HG03175 (cell line): ENCODE measurements at regions not wholly inside any gene's neighbourhood (a gene's known extent, or its start where the extent isn't known, plus 50 kb on each side); places are given as distances from the start of the nearest gene placed in this dataset.
A peak's percentile ranks its signal among the peaks of the same experiment; 100 is the strongest.

Experiments
- ATAC-seq: cut with Tn5 transposase; IDR thresholded peaks from one replicate; pipeline ENCODE4 v1.9.1; 2021; ENCODE audit warnings: mild to moderate bottlenecking, moderate library complexity; ENCODE audit not compliant: unreplicated experiment

DNA sequence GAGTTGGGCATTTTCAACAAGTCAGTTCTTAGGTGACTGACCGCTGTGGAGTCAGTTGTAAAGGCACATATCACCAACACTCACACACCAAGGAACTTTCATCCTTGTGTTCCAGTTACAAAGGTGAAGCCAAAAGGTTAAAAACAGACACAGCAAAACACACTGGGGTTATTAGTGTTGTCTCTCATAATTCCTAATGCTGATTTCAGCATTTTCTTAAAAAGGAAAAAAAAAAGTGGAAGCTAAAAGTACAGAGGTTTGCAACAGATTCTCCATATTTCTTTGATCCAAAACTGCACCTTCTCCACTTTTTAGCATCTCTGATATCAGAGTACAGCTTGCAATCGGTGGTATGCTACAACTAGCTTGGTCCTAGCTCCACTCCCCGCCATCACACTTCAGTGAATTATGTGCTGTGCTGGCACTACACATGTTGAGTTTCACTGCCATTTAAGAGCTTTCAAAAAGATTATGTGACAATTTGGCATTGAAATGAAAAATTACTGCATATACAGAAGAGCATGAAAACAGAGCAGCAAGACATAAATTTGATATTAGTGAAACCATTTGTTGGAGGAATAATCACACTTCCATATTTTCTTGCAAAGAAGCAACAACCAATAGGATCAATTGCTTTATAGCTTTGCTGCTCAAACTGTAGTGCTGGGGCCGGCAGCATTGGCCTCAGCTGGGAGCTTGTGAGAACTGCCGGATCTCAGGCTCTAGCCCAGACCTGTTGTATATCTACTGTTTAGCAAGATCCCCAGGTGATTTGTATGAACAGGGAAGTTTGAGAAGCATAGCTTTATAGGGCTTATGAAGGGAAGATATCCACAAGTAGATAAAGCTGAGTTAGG is 62.3 kb upstream of the DAPL1 start:
- ATAC-seq: no peak

GRCh38 chr2:158733430-158733755 is 61.7 kb upstream of the DAPL1 start:
- no peak for ATAC-seq

GRCh38 chr2:158734442-158734841 is 60.7 kb upstream of the DAPL1 start:
- no peak for ATAC-seq

DNA sequence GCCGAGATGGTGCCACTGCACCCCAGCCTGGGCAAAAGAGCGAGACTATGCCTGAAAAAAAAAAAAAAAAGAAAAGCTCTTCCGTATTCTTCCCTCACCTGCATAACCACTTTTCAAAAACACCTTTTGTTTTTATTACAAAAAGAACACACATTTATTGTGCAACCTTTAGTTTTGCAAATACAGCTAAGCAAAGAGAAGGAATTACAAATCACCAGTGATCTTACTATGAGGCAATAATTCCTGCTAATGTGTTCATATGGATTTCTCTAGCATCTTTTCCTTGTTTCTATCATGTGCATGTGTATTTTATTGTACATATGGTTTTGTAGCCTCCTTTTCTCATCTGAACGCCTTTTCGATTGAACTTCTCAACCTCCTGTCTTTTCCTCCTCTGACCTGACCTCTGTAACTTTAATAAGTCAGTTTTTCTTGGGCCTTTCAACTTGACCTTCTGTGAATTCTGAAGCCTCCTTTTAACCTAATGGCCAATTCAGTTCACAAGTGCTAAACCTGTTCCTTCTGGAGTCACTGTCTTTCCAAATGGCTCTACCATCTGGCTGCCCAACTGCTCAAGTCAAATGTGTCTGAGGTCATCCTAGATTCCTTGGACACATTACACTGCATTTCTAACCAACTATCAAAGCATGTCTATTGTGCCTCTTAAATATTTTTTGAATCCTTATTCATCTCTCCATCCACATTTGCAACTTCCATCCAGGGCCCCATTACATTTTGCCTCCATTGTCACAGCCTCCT is 59.1 kb upstream of the DAPL1 start:
- no peak for ATAC-seq

- ATAC-seq: no peak
These were observed 56.8 kb upstream of the DAPL1 start for GRCh38 chr2:158738363-158738762.

GRCh38 chr2:158740127-158740526 is 55.0 kb upstream of the DAPL1 start:
- ATAC-seq: no peak

- no peak for ATAC-seq
These were observed 54.5 kb upstream of the DAPL1 start for GRCh38 chr2:158740621-158741020.

DNA sequence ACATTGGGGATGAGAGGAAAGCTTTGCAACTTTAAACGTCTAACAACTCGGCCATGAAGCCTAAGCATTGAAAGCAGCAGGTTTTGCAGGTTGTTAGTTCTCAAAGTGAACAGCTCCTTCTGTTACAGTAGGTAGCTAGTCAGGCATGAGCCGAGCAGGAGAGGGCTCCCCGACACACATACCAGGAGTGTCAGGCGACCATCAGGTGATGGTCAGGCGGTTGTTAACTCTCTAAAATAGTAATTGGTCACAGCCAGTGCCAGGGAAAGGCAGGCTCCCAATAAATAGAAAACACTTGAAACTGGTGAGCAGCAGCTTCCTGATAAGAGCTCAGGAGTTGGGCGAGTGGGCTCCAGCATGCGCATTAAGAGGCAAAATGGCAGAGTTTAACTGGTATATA is 53.5 kb upstream of the DAPL1 start:
- no peak for ATAC-seq

- no peak for ATAC-seq
These were observed 52.6 kb upstream of the DAPL1 start for GRCh38 chr2:158742536-158742935.

DNA sequence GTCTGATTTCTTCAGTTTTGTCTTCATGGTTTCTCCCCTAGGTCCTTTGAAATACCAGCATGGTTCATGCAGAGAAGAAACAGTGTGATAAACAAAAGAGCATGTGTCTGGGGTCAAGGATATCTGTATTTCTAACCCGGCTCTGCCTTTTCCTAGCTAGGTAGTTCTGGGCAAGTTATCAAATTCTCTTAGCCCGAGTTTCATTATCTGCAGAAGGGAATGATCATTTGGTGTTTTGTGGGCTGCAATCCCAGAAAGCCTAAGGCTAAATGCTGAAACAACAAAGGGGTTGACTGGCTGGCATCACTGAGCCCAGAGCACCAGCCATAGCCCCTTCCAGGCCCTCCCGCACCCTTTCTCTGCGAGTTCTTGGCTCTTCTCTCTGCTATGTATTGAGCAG is 51.7 kb upstream of the DAPL1 start:
- ATAC-seq: no peak

DNA sequence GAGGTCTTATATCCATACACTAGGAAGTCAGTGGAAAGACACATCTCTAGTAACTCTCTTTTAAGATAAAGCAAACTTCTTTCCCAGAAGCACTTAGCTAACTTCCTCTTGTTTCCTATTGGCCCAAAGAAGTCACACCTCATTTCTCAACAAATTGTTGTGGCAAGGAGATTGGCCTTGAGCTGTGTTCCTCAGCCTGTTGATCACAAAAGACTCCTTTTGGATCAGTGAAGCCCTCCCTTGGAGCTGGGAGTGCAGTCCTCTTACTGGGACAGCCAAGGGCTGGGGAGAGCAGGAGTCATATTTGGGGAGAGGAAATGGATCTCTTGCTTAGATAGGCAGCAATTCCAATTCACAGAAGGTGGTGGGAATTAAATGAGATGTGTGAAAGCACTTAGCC is 51.2 kb upstream of the DAPL1 start:
- ATAC-seq: no peak

- ATAC-seq: peak; percentile 58
These were observed 49.9 kb upstream of the DAPL1 start for GRCh38 chr2:158745067-158745865.
